MM.1S (cell line): ENCODE measurements at regions not wholly inside any gene's neighbourhood (a gene's known extent, or its start where the extent isn't known, plus 50 kb on each side); places are given as distances from the start of the nearest gene placed in this dataset.

Source experiments
- DNase-seq: peaks from one replicate; pipeline ENCODE4 v3.0.0-alpha.2; 2015
- H2AFZ ChIP-seq: fragments of 300-600 bp; sonication (generic); 2 replicates; pipeline ENCODE4 v1.6.0; 2016; ENCODE audit warnings: antibody characterized with exemption, low read length
- H3F3A ChIP-seq: fragments of 300-600 bp; sonication (generic); 2 replicates; pipeline ENCODE4 v1.6.1; 2016; ENCODE audit warnings: mild to moderate bottlenecking, antibody characterized with exemption, low read length, moderate library complexity, mixed read lengths; ENCODE audit not compliant: insufficient read depth
- H3K27ac ChIP-seq: fragments of 300-600 bp; sonication (generic); 2 replicates; pipeline ENCODE4 v1.5.1; 2016; ENCODE audit warnings: mild to moderate bottlenecking, low read length
- H3K27me3 ChIP-seq: fragments of 300-600 bp; sonication (generic); replicated peaks from 2 replicates; pipeline ENCODE4 v1.6.0; 2016; ENCODE audit warnings: low read length; ENCODE audit not compliant: insufficient read depth
- H3K36me3 ChIP-seq: fragments of 300-600 bp; sonication (generic); replicated peaks from 2 replicates; pipeline ENCODE4 v1.6.1; 2016; ENCODE audit warnings: mild to moderate bottlenecking, low read length, mixed read lengths; ENCODE audit not compliant: insufficient read depth
- H3K4me1 ChIP-seq: fragments of 300-600 bp; sonication (generic); 2 replicates; pipeline ENCODE4 v1.6.1; 2016; ENCODE audit warnings: low read length, mixed read lengths
- H3K4me2 ChIP-seq: fragments of 300-600 bp; sonication (generic); 2 replicates; pipeline ENCODE4 v1.6.0; 2016; ENCODE audit warnings: low read depth, low read length
- H3K4me3 ChIP-seq: fragments of 300-600 bp; sonication (generic); 2 replicates; pipeline ENCODE4 v1.5.1; 2016; ENCODE audit warnings: low read length, mixed read lengths
- H3K79me2 ChIP-seq: fragments of 300-600 bp; sonication (generic); 2 replicates; pipeline ENCODE4 v1.6.1; 2016; ENCODE audit warnings: mixed run types, low read length, mixed read lengths
- H3K9ac ChIP-seq: fragments of 300-600 bp; sonication (generic); 2 replicates; pipeline ENCODE4 v1.6.1; 2016; ENCODE audit warnings: low read length, mixed read lengths
- H3K9me2 ChIP-seq: fragments of 300-600 bp; sonication (generic); replicated peaks from 2 replicates; pipeline ENCODE4 v1.6.1; 2016; ENCODE audit warnings: mild to moderate bottlenecking, low read length, mixed read lengths; ENCODE audit not compliant: insufficient read depth
- H3K9me3 ChIP-seq: fragments of 300-600 bp; sonication (generic); replicated peaks from 2 replicates; pipeline ENCODE4 v1.6.1; 2016; ENCODE audit warnings: mild to moderate bottlenecking, low read length, mixed read lengths; ENCODE audit not compliant: insufficient read depth
- H4K20me1 ChIP-seq: fragments of 300-600 bp; sonication (generic); 2 replicates; pipeline ENCODE4 v1.6.1; 2016; ENCODE audit warnings: mild to moderate bottlenecking, low read length, moderate library complexity, mixed read lengths; ENCODE audit not compliant: insufficient read depth
- EZH2 ChIP-seq: fragments of 300-600 bp; sonication (generic); optimal IDR thresholded peaks from 2 replicates; pipeline ENCODE3; 2017; ENCODE audit warnings: low read depth, mild to moderate bottlenecking, antibody characterized with exemption, low read length, mixed read lengths
- EZH2phosphoT487 ChIP-seq: fragments of 300-600 bp; sonication (generic); IDR thresholded peaks from 2 replicates; pipeline ENCODE4 v1.6.1; 2018; ENCODE audit warnings: antibody characterized with exemption, low read length
- TF ChIP-seq, protein P1 (sequence below): fragments of 300-600 bp; sonication (generic); IDR thresholded peaks from 2 replicates; pipeline ENCODE4 v1.5.1; 2016; ENCODE audit warnings: antibody characterized with exemption, low read length, mixed read lengths

DNA sequence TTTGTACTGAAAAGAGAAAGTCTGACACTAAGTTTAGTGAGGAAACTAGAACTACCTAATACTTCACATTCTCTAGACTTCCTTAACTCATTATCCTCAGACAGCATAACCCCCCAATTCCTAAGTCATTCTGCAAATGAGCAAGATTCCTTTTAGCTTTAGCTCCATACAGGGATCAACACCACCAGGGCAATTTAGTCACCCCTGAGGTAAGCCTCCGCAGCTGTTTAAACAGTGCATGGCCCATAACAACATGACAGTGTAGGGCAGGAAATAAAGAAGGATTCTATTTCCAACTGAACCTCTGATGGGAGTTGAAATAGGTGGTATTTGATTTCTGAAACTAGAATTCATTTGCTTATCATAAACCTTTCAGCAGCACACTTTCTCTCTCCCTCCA is 112.8 kb upstream of the DKK2 start:
- H3K79me2 ChIP-seq = no peaks in the 10 kb centered on the region
- TF ChIP-seq EZH2 (no peak), EZH2phosphoT487 (no peak)
- TF ChIP-seq, protein P1, sequence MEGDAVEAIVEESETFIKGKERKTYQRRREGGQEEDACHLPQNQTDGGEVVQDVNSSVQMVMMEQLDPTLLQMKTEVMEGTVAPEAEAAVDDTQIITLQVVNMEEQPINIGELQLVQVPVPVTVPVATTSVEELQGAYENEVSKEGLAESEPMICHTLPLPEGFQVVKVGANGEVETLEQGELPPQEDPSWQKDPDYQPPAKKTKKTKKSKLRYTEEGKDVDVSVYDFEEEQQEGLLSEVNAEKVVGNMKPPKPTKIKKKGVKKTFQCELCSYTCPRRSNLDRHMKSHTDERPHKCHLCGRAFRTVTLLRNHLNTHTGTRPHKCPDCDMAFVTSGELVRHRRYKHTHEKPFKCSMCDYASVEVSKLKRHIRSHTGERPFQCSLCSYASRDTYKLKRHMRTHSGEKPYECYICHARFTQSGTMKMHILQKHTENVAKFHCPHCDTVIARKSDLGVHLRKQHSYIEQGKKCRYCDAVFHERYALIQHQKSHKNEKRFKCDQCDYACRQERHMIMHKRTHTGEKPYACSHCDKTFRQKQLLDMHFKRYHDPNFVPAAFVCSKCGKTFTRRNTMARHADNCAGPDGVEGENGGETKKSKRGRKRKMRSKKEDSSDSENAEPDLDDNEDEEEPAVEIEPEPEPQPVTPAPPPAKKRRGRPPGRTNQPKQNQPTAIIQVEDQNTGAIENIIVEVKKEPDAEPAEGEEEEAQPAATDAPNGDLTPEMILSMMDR = no peak
- H3K4me2 ChIP-seq = no peak overlapping the region
- no peak overlapping the region for H3K9ac ChIP-seq
- no peak overlapping the region for H2AFZ ChIP-seq
- no peaks in the 10 kb centered on the region for H3K36me3 ChIP-seq
- no peaks in the 10 kb centered on the region for H3K9me3 ChIP-seq
- no peaks in the 10 kb centered on the region for H3K9me2 ChIP-seq
- no peak for DNase-seq
- no peaks in the 10 kb centered on the region for H4K20me1 ChIP-seq
- no peaks in the 10 kb centered on the region for H3K27me3 ChIP-seq
- no peaks in the 10 kb centered on the region for H3F3A ChIP-seq
- H3K4me1 ChIP-seq = no peaks in the 10 kb centered on the region
- H3K4me3 ChIP-seq = no peak overlapping the region
- H3K27ac ChIP-seq = no peak overlapping the region

DNA sequence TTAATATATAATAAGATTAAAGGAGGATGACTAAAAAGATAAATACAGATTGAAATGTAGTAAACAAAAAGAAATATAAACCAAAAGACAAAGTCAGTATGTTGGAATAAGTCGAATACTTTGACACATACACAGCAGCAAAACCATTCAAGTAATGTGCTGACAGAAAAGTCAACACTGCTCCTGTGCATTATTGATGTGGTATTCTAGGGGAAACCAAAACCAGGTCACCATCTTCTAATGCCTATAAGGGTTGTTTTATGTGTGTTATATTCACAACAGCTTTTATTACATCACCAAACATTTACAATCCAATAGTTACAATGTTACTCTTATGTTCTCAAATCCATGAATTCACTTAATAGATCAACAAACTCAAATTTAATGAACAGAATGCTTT is 111.8 kb upstream of the DKK2 start:
- Histone ChIP-seq H4K20me1 (no peaks in the 10 kb centered on the region), H3K27me3 (no peaks in the 10 kb centered on the region), H3K79me2 (no peaks in the 10 kb centered on the region), H3K9me2 (no peaks in the 10 kb centered on the region), H3F3A (no peaks in the 10 kb centered on the region), H3K4me1 (no peaks in the 10 kb centered on the region), H3K4me2 (no peak overlapping the region), H3K9ac (no peak overlapping the region), H3K36me3 (no peaks in the 10 kb centered on the region), H3K9me3 (no peaks in the 10 kb centered on the region), H3K27ac (no peak overlapping the region), H3K4me3 (no peak overlapping the region), H2AFZ (no peak overlapping the region)
- no peak for TF ChIP-seq EZH2phosphoT487
- TF ChIP-seq, protein P1 = no peak
- no peak for TF ChIP-seq EZH2
- no peak for DNase-seq

DNA sequence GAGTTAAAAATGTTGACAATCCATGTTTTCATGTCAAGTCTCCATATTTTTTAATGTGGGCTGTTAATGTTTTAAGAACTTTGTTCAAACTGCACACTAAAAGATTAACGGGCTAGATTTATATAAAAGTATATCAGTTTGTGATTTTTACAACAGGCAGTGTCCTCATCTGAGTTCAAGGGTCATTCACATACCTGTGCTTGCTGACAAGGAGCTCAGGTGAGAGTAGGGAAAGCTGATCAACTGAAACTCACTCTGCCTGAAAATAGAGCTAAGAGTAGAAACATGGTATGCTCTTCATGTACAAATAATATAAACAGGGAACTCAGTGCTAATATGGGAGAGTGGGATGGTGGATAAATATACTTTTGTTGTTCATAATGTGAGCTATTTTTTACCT is 102.3 kb upstream of the DKK2 start:
- H3K4me3 ChIP-seq = no peak overlapping the region
- no peaks in the 10 kb centered on the region for H3K27me3 ChIP-seq
- H3K4me2 ChIP-seq = no peak overlapping the region
- H3K9me3 ChIP-seq = no peaks in the 10 kb centered on the region
- no peak for DNase-seq
- no peaks in the 10 kb centered on the region for H4K20me1 ChIP-seq
- no peaks in the 10 kb centered on the region for H3K9me2 ChIP-seq
- H3K79me2 ChIP-seq = no peaks in the 10 kb centered on the region
- H3K27ac ChIP-seq = no peak overlapping the region
- no peak overlapping the region for H3K9ac ChIP-seq
- H2AFZ ChIP-seq = no peak overlapping the region
- no peaks in the 10 kb centered on the region for H3F3A ChIP-seq
- no peaks in the 10 kb centered on the region for H3K4me1 ChIP-seq
- no peaks in the 10 kb centered on the region for H3K36me3 ChIP-seq
- no peak for TF ChIP-seq EZH2phosphoT487
- TF ChIP-seq, protein P1 = no peak
